Omental fat pad (tissue), 3 donors: ENCODE measurements at regions not wholly inside any gene's neighbourhood (a gene's known extent, or its start where the extent isn't known, plus 50 kb on each side); places are given as distances from the start of the nearest gene placed in this dataset.
"Not testable (repeated sequence)": the region's sequence is repeated elsewhere in the genome, so short reads cannot be mapped to it uniquely, and the experiment has no call there.

Source experiments
- ATAC-seq: fragments of 150-250 bp; one replicate; pipeline ENCODE4 v1.9.1; 2016; ENCODE audit warnings: mild to moderate bottlenecking, moderate library complexity; ENCODE audit not compliant: low FRiP score
- DNase-seq: peaks from one replicate; pipeline ENCODE4 v3.0.0-alpha.2; 2019; ENCODE audit warnings: low spot score
- TF ChIP-seq, protein P1 (sequence below), 3 donors: fragments of 450-650 bp; IDR thresholded peaks; one replicate each; pipeline ENCODE4 v1.5.1; 2016 to 2017; ENCODE audit warnings: antibody characterized with exemption in 3 of 3, mild to moderate bottlenecking in 3 of 3, moderate library complexity in 2 of 3

DNA sequence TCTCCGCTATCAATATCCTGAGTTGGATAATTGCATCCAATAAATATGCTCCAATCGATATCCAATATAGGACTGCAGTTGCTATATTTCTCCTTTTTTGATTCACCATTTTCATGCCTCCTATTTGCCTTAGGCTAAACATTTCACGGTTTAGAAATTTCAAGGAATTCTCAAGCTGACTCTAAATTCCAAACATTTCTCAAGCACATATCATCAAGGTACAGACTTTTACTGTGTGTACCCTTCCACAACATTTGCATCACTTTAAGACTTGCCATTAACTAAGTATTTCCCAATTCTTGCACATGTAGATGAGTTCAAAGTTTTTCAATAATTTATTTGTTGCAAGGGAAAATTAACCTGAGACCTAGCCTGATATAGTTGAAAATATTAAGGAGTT, 795.2 kb upstream of the TMPRSS15 start:
- no peak for ATAC-seq
- TF ChIP-seq, protein P1, sequence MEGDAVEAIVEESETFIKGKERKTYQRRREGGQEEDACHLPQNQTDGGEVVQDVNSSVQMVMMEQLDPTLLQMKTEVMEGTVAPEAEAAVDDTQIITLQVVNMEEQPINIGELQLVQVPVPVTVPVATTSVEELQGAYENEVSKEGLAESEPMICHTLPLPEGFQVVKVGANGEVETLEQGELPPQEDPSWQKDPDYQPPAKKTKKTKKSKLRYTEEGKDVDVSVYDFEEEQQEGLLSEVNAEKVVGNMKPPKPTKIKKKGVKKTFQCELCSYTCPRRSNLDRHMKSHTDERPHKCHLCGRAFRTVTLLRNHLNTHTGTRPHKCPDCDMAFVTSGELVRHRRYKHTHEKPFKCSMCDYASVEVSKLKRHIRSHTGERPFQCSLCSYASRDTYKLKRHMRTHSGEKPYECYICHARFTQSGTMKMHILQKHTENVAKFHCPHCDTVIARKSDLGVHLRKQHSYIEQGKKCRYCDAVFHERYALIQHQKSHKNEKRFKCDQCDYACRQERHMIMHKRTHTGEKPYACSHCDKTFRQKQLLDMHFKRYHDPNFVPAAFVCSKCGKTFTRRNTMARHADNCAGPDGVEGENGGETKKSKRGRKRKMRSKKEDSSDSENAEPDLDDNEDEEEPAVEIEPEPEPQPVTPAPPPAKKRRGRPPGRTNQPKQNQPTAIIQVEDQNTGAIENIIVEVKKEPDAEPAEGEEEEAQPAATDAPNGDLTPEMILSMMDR (IDR thresholded peaks at IDR 0.05) = no peak
- no peak for DNase-seq

GRCh38 chr21:19218163-19218562, 814.6 kb upstream of the TMPRSS15 start:
- TF ChIP-seq, protein P1 (IDR thresholded peaks at IDR 0.05) = no peak
- DNase-seq = no peak

GRCh38 chr21:19224090-19224489, 820.5 kb upstream of the TMPRSS15 start:
- TF ChIP-seq, protein P1 (IDR thresholded peaks at IDR 0.05) = no peak
- no peak for DNase-seq
- no peak for ATAC-seq

More at GRCh38 chr21:19218163-19218562, 814.6 kb upstream of the TMPRSS15 start:
- no peak for ATAC-seq

- TF ChIP-seq, protein P1 (IDR thresholded peaks at IDR 0.05) = no peak
- ATAC-seq = no peak
- DNase-seq = no peak
Measured at GRCh38 chr21:19228226-19228625, 824.6 kb upstream of the TMPRSS15 start.

DNA sequence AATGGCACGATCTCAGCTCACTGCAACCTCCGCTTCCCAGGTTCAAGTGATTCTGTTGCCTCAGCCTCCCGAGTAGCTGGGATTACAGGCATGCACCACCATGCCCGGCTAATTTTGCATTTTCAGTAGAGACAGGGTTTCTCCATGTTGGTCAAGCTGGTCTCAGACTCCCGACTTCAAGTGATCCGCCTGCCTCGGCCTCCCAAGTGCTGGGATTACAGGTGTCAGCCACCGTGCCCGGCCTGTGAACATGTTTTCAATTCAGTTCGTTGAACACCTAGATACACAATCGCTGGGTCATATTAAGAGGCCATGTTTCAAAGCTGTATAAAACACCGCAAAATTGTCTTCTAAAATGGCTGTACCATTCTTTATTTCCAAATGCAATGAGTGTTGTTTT, 830.3 kb upstream of the TMPRSS15 start:
- ATAC-seq = not testable (repeated sequence)

GRCh38 chr21:19236209-19236608, 832.6 kb upstream of the TMPRSS15 start:
- DNase-seq (no peak), ATAC-seq (no peak)
- TF ChIP-seq, protein P1 (IDR thresholded peaks at IDR 0.05) = no peak

More for the DNA sequence above, 830.3 kb upstream of the TMPRSS15 start:
- DNase-seq = not testable (repeated sequence)

GRCh38 chr21:19237608-19238007, 834.0 kb upstream of the TMPRSS15 start:
- DNase-seq = no peak
- TF ChIP-seq, protein P1 (IDR thresholded peaks at IDR 0.05) = no peak

DNA sequence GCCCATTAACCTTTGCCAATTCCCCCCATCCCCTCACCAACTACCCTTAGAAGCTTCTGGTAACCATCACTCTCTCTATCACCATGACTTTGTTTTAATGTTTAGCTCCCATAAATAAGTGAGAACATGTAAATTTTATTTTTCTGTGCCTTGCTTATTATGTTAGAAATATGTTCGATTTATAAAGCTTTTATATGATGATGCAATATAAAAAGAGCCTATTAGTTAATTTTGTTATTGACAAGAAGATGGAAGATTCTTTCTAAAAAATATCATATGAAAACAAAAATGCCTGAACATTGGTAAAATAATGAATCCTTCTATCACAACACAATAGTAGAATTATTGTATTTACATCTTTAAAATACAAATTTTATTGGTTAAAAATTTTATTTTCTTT, 836.1 kb upstream of the TMPRSS15 start:
- ATAC-seq = no peak
- TF ChIP-seq, protein P1 (IDR thresholded peaks at IDR 0.05) = no peak

More at GRCh38 chr21:19237608-19238007, 834.0 kb upstream of the TMPRSS15 start:
- ATAC-seq = no peak

More for the DNA sequence above, 836.1 kb upstream of the TMPRSS15 start:
- no peak for DNase-seq
